HG03432 (cell line): ENCODE measurements at regions not wholly inside any gene's neighbourhood (a gene's known extent, or its start where the extent isn't known, plus 50 kb on each side); places are given as distances from the start of the nearest gene placed in this dataset.

Experiments
- ATAC-seq: cut with Tn5 transposase; IDR thresholded peaks from one replicate; pipeline ENCODE4 v1.9.1; 2021; ENCODE audit warnings: mild to moderate bottlenecking, moderate library complexity; ENCODE audit not compliant: unreplicated experiment

- no peak for ATAC-seq
These were observed 221.2 kb downstream of the TMEM167A start for GRCh38 chr5:82855893-82856550.

- ATAC-seq = no peak
These were observed 222.2 kb downstream of the TMEM167A start for GRCh38 chr5:82854956-82855355.

DNA sequence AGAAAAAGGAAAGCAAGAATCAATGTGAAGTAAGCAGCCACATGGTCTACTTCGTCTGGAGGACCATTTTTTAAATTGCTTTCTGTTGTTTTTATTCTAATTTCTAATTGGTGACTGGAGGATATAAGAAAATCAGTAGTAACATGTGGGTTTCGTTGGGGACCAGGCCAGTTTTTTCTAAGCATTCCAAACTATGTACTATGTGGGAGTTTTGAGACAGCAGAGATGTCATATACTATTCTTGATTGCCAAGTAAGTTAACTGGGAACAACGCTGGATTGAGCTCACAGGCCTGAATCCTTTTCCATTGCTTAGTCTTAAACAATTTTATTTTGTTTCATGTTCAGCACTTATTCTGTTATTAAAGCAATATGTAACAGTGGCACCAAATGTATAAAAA is 225.7 kb downstream of the TMEM167A start:
- no peak for ATAC-seq

DNA sequence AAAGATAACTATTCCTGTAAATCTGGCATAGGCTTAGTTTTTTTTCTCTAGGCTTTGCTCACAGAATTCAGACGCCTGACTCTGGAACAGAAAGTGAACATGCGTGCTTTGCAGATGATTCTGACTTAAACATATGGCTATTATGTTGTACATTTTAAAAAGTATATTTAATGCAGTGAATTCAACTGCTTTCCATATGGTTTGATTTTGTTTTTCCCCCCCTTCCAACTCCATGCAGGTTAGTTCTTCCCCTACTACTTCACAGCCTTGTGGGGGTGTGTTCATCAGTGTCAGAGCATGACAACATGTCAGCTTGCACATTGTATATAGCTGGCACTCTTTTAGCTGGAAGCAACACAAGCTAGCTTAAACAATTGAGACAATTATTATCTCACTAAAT is 226.8 kb downstream of the TMEM167A start:
- no peak for ATAC-seq

DNA sequence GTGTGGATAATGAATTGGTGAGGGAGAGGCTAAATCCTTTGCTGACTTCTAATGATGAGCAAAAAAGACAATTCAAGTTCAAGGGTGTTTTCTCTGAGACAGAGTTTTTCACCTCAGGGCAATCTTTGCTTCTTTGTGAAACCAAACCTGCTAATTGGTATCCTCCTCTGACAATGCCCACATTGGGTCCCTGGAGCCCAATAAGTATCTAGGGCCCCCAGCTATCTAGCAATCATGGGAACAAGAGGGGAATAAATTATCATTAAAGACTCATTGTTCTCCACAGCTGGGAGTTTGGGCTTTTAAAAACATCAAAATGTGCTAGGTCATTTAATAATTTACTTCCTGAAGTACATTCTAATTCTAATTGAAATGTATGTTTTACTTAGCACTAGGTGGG is 227.3 kb downstream of the TMEM167A start:
- no peak for ATAC-seq

- ATAC-seq = no peak
These were observed 229.6 kb downstream of the TMEM167A start for GRCh38 chr5:82847562-82847961.

DNA sequence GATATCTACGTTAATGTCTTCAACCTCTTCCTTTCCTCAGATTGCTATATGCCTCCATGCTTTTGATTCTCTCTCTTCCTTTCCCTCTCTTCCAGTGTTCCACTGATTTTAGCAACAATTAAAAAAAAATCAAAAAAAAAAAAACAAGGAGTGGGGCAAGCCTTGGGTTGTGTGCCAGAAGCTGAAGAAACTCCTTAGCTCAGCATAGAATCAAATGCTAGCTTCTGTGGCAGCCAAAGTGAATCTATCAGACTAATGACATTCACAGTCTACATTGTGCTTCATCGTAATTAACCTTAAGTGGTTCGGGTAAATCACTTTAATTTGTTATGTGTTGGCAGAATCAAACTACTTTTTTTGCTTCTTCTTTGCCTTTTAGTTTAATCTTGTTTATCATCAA is 237.3 kb downstream of the TMEM167A start:
- no peak for ATAC-seq

GRCh38 chr5:82835488-82835887 is 241.7 kb downstream of the TMEM167A start:
- no peak for ATAC-seq

- no peak for ATAC-seq
These were observed 243.0 kb downstream of the TMEM167A start for GRCh38 chr5:82834151-82834550.

DNA sequence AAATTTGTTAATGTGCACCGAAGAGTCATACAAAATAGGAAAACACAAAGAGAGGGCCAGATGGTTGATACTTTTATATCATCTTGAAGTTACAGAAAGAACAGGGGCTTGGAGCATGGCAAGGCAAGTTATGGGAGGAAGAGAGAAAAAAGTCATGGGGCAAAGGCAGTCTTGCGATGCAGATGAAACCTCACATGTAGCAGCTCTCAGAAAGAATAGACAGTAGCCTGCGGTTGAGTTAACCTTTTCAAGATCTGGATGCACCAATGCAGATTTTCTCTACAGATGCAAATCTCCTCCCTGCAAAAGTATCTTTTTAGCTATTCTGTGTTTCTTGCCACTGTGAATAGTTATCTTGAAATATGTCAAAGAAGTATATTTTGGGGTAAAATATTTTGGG is 243.9 kb downstream of the TMEM167A start:
- ATAC-seq = no peak

GRCh38 chr5:82832445-82832844 is 244.7 kb downstream of the TMEM167A start:
- no peak for ATAC-seq

DNA sequence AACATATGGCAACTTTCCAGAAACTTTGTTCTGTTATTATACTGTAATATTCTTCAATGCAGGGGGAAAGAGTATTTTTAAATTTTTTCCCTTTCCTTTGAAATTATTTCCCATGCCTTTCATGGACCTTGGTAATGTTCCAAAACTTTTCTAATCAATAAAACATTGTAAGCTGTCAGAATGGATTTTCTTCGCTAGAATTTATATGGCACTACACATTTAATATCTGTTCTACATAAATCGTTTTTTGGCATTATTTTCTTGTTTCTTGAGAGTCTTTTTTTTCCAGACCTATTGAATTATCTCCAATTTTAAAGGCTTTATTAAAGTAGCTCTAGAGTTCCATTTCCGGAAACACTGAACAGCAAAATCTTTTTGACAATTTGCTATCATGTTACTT is 249.0 kb downstream of the TMEM167A start:
- no peak for ATAC-seq

DNA sequence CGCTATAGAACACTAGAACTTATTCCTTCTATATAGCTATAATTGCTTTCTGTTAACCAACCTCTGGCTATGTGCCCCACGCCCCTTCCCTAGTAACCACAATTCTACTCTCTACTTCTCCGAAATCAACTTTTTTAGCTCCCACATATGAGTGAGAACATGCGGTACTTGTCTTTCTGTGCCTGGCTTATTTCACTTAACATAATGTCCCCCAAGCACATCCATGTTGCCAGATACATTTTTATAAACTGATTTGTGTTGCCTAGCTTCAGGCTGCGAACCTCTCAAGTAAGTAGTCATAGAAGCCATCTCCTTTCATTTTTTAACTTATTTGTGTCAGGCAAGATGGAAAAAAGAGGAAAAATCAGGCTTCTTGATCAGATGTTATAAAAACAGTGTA is 249.5 kb downstream of the TMEM167A start:
- no peak for ATAC-seq

GRCh38 chr5:82822634-82822927 is 254.6 kb downstream of the TMEM167A start:
- ATAC-seq = no peak

DNA sequence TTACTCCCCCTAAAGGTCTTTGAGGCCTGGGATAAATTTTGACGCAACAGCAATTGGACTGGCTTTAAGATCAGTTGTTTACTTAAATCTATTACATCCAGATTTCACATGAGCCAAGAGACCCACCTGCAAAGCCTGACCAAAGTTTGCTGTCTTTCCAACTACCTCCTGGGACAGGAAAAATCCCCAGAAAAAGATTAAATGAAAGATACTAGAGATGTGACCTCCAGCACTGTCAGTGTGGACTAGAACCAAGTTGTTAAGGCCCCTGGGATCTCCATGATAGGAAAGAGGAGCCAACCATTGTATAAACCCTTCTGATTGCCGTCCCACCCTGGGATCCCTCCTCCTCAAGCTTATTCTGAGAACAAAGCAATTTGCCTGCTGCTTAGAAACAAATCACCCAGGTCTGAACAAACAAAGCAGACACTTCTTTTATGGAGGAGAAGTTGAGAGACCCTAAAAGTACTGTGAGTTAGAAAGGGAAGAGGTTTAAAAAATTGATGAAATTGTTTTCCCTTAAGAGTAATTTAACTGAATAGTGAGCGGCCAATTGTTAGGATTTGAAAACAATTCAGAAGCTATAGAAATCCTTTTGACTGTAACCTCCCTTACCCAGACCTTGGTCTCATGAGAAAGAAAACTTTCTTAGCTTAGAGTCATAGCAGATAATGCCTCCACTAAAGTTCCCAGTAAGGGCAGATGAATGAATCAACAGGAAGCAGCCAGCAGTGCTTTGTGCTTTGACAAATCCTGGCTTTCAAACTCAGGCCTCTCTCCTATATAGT is 255.2 kb downstream of the TMEM167A start:
- ATAC-seq = no peak

- ATAC-seq = peak; percentile 77
These were observed 256.0 kb downstream of the TMEM167A start for GRCh38 chr5:82820961-82821845.

GRCh38 chr5:82820188-82820587 is 257.0 kb downstream of the TMEM167A start:
- peak; percentile 2 for ATAC-seq

GRCh38 chr5:82817897-82818676 is 259.1 kb downstream of the TMEM167A start:
- ATAC-seq = no peak

- ATAC-seq = no peak
These were observed 260.3 kb downstream of the TMEM167A start for GRCh38 chr5:82816926-82817325.

DNA sequence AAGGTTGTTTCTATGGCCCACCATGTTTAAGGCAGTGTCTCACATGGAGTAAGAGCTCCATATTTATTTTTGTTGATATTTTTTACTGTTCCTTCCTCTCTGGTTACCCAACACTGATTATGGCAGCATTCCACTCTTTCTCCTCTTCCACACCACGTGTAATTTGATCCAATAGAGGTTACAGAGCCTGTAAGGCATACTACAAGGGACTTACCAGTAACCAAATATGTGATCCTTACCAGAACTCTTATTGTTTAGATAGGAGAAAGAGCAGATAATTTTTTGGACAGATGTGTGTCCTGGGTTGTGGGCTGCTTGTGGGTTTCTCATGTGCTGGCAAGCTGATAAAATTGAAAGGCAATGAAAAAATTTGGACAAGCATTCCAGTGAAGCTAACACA is 261.3 kb downstream of the TMEM167A start:
- no peak for ATAC-seq

- ATAC-seq = no peak
These were observed 263.3 kb downstream of the TMEM167A start for GRCh38 chr5:82813861-82814260.
